ENCODE measurements at regions not wholly inside any gene's neighbourhood (a gene's known extent, or its start where the extent isn't known, plus 50 kb on each side); places are given as distances from the start of the nearest gene placed in this dataset.
"Not testable (repeated sequence)": the region's sequence is repeated elsewhere in the genome, so short reads cannot be mapped to it uniquely, and the experiment has no call there.

- no peak for DNase-seq
These were observed 200.1 kb upstream of the NRG3 start for GRCh38 chr10:81674941-81675340.

DNA sequence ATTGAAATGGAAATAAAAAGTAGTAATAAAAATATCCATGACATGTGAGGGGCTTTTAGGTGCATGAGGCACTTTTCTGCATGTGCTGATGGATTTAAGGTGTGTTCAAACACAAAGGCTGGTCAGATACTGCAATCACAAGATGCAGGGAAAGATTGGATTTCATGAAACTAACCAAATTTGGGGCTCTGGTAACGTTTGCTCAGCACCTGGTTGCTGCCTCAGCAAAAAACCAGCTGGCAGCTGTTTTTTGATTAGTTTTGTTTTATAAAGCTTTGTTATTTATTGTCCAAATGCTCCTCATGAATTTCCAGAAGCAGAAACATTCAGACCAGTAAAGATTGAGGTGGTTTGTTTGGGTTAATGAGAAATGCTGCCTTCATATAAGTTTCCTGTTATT lies 195.7 kb upstream of the NRG3 start:
- DNase-seq = no peak

DNA sequence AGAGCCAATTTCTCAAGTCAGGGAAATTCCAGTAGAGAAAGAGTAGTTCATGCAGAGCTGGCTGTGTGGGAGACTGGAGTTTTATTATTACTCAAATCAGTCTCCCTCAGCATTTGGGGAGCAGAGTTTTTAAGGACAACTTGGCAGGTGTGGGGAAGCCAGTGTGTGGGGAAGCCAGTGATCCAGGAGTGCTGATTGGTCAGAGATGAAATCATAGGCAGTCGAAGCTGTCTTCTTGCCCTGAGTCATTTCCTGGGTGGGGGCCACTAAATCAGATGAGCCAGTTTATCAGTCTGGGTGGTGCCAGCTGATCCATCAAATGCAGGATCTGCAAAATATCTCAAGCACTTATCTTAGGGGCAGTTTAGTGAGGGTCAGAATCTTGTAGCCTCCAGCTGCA lies 194.6 kb upstream of the NRG3 start:
- no peak for DNase-seq

- no peak for DNase-seq
These were observed 186.5 kb upstream of the NRG3 start for GRCh38 chr10:81688459-81688858.

GRCh38 chr10:81696609-81697388 lies 178.2 kb upstream of the NRG3 start:
- peak in 1 of 2 experiments; percentile 30 for DNase-seq

DNA sequence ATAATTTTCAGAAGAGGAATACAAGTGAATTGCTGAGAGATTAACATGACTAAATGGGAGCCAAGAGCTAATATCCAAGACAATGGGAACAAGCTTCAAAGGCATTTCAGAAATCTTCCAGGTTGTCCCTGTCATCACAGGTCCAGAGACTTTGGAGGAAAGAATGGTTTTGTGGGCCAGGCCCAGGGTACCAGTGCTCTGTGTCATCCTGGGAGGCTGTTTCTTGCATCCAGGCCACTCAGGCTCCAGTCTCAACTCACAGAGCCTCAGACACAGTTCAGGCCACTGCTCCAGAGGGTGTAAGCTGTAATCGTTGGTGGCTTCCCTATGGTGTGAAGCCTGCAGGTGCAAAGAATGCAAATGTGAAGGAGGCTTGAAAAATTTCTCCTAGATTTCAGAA lies 170.4 kb upstream of the NRG3 start:
- DNase-seq = no peak

- no peak for DNase-seq
These were observed 166.6 kb upstream of the NRG3 start for GRCh38 chr10:81708416-81708815.

DNA sequence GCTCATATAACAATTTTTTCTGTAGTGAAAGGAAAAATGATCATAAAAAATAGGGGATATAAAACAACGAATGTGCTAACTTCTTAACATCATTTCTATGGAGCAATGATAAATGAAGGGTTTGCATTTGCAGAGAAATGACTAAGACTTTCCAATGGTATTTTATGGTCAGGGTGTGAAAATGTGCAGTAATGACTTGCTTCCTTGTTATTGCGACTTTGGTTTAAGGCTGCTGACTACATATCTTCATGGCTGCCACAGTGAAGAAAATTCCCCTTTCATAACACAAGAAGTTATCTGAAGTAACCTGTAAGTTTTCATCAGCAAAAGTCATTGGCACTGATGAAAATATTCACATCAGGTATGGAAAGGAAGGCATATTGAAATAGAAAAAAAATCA lies 166.1 kb upstream of the NRG3 start:
- no peak for DNase-seq

DNA sequence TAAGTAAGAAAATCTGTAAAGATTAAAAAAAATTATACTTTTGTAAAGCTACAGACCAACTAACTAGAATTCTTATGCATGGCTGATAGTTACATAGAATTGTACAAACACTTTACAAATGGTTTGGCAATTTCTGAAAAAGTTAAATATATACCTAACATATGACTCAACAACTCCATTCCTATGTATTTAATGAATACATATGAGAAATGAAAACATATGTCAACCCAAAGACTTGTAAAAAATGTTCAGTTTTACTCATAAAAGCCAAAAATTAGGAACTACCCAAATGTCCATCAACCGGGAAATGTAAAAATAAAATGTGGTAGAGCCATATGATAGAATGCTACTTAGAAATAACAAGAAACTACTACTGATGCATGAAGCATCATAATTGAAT lies 152.6 kb upstream of the NRG3 start:
- no peak for DNase-seq

DNA sequence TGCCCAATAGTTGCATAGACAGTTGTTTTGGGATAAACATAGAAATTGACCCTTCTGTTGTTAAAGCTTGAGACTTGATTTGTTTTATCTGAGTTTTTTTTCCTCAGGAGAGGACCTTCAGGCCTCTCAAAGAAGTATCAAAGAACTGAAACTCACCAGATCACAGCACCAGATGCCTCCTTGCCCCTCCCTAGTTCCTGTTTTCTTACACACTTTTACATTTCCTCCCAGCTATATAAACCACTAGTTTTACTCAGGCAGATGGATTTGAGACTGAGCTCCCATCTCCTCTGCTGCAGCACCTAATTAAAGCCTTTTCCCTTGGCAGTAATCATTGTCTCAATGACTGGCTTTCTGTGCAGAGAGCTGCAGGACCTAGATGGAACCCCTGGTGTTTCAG lies 150.6 kb upstream of the NRG3 start:
- no peak for DNase-seq

DNA sequence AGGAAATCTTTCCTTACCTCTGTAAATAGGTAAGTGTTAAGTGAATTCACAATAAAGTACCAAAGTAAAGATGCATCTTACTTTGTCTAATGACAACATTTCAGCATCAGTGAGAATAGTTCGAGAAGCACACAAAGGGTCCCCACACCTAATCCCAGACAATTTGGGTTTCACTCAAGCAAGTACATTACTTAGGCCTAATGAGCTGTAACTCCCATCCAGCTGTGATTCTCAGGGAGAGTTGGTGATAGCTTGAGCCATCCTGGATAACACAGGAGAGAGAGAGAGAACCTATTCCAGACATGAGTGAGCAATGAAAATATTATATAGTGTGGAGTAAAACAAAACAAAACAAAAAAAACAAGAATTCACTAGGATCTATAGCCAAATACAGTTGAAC lies 149.1 kb upstream of the NRG3 start:
- DNase-seq = no peak

- DNase-seq = no peak
These were observed 146.3 kb upstream of the NRG3 start for GRCh38 chr10:81728692-81729091.

DNA sequence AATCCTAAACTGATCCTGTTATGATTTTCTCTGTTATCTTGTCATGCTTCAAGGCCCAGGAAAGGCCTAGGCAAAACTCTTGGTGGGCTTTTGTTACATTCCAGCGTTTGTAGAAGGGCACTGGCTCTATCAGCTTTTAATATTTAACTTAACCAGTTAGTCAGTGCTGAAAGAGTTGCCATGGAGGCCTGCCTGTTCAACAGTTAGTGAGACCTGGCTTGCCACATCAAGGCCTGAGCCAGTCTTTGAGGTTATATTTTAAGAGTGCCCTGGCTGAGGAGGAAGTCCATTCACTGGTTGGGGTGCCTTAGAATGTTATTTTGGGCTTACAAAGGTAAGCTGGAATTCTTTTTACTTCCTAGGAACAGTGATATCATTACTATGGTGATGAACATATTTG lies 144.1 kb upstream of the NRG3 start:
- no peak for DNase-seq

GRCh38 chr10:81733542-81733941 lies 141.5 kb upstream of the NRG3 start:
- DNase-seq = no peak

DNA sequence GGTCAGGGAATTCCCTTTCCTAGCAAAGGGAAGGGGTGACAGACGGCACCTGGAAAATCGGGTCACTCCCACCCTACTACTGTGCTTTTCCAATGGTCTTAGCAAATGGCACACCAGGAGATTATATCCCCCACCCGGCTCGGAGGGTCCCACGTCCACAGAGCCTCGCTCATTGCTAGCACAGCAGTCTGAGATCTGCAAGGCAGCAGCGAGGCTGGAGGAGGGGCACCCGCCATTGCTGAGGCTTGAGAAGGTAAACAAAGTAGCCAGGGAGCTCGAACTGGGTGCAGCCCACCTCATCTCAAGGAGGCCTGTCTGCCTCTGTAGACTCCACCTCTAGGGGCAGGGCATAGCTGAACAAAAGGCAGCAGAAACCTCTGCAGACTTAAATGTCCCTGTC lies 139.8 kb upstream of the NRG3 start:
- DNase-seq = not testable (repeated sequence)

- DNase-seq = no peak
These were observed 115.9 kb upstream of the NRG3 start for GRCh38 chr10:81759111-81759510.

DNA sequence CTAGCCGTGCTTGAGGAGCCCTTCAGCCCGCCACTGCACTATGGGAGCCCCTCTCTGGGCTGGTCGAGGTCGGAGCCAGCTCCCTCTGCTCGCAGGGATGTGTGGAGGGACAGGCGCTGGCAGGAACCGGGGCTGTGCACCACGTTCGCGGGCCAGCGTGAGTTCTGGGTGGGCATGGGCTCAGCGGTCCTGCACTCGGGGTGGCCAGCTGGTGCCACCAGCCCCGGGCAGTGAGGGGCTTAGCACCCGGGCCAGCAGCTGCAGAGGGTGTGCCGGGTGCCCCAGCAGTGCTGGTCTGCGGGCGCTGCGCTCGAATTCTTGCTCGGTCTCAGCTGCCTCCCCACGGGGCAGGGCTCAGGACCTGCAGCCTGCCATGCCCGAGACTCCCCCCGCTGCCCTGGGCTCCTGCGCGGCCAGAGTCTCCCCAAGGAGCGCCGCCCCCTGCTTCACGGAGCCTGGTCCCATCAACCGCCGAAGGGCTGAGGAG lies 90.8 kb upstream of the NRG3 start:
- DNase-seq = no peak

GRCh38 chr10:81792729-81793128 lies 82.3 kb upstream of the NRG3 start:
- no peak for DNase-seq

GRCh38 chr10:81806842-81807241 lies 68.2 kb upstream of the NRG3 start:
- no peak for DNase-seq

DNA sequence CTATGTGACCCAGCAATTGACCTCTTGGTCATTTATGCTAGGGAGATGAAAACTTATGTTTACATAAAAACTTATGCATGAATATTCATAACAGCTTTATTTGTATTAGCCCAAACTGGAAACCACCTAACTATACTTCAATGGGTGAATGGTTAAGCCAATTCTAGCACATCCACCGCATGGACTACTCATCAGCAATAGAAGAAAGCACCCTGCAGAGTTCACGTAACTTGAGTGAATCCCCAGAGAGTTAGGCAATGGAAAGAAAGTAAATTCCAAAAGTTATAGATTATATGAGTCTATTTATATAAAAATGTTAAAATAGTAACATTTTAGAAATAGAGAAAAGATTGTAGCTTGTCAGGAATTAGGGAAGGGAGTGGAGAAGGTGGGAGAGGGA lies 60.2 kb upstream of the NRG3 start:
- no peak for DNase-seq

GRCh38 chr10:81817596-81818170 lies 57.3 kb upstream of the NRG3 start:
- no peak for DNase-seq

- DNase-seq = peak; percentile 8 to 48
These were observed 54.6 kb upstream of the NRG3 start for GRCh38 chr10:81820418-81820817.
